NT2/D1 (cell line): ENCODE measurements at regions not wholly inside any gene's neighbourhood (a gene's known extent, or its start where the extent isn't known, plus 50 kb on each side); places are given as distances from the start of the nearest gene placed in this dataset.

Source experiments
- DNase-seq: peaks from one replicate; pipeline ENCODE4 v3.0.0-alpha.2; 2011; ENCODE audit warnings: low read depth, low spot score
- H3K27me3 ChIP-seq: 2 replicates; pipeline ENCODE4 v1.6.0; 2011; ENCODE audit warnings: mild to moderate bottlenecking; ENCODE audit not compliant: insufficient read length, insufficient read depth
- H3K36me3 ChIP-seq: 2 replicates; pipeline ENCODE4 v1.6.1; 2011; ENCODE audit warnings: mild to moderate bottlenecking, low read length, mixed read lengths; ENCODE audit not compliant: insufficient read depth, insufficient read length
- H3K4me1 ChIP-seq: 2 replicates; pipeline ENCODE4 v1.5.1; 2011; ENCODE audit not compliant: insufficient read depth, insufficient read length
- H3K4me3 ChIP-seq: 2 replicates; pipeline ENCODE4 v1.5.1; 2011; ENCODE audit warnings: low read depth; ENCODE audit not compliant: insufficient read length
- H3K9ac ChIP-seq: 2 replicates; pipeline ENCODE4 v1.6.0; 2011; ENCODE audit warnings: low read depth; ENCODE audit not compliant: insufficient read length
- H3K9me3 ChIP-seq: 2 replicates; pipeline ENCODE4 v1.5.1; 2011; ENCODE audit warnings: mild to moderate bottlenecking, low read length; ENCODE audit not compliant: insufficient read depth
- SUZ12 ChIP-seq: IDR thresholded peaks from 2 replicates; pipeline ENCODE4 v1.6.1; 2011; ENCODE audit not compliant: insufficient read length, insufficient read depth; ENCODE audit errors: extremely low read depth
- YY1 ChIP-seq: IDR thresholded peaks from 2 replicates; pipeline ENCODE4 v1.6.1; 2011; ENCODE audit not compliant: insufficient read length, insufficient read depth
- ZNF274 ChIP-seq: IDR thresholded peaks from 2 replicates; pipeline ENCODE4 v1.6.1; 2011; ENCODE audit warnings: mild to moderate bottlenecking, low read depth, low read length

DNA sequence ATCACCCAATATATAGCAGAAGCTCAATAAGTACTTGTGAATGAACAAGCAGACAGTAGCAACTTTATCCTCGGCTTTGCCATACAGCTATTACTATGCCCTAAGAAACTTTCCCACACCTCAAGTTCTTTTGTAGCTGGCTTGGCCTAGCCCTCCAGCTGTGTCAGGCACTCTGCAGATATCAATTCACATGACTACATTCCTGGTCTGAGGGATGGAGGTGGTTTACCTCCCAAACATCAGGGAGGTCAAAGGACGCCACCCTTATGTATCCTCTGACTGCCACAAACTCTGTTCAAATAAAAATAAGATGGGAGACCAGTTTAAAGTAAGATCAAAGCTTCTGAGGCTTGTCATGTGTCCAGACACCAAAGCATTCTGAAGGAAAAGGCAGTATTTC, 416.3 kb downstream of the PIK3R1 start:
- Histone ChIP-seq H3K9me3 (no peaks in the 10 kb centered on the region), H3K4me3 (no peak overlapping the region), H3K27me3 (no peaks in the 10 kb centered on the region), H3K36me3 (no peaks in the 10 kb centered on the region), H3K9ac (no peak overlapping the region), H3K4me1 (no peaks in the 10 kb centered on the region)
- no peak for TF ChIP-seq YY1
- no peak for DNase-seq

DNA sequence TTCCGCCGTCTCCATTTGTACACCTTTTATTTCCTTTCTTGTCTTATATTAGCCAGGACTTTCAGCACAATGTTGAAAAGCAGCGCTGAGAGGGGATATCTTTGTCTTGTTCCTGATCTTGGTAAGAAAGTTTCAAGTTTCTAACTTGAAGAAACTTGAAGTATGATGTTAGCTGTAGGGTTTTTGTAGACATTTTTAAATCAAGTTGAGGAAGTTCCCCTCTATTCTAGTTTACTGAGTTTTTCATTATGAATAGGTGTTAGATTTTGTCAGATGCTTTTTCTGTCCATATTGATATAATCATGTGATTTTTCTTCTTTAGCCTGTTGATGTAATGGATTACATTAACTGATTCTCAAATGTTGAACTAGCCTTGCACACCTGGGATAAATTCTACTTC, 425.7 kb downstream of the PIK3R1 start:
- Histone ChIP-seq H3K36me3 (no peaks in the 10 kb centered on the region), H3K4me3 (no peak overlapping the region), H3K9me3 (no peaks in the 10 kb centered on the region), H3K4me1 (no peaks in the 10 kb centered on the region), H3K9ac (no peak overlapping the region), H3K27me3 (no peaks in the 10 kb centered on the region)
- TF ChIP-seq ZNF274, result no peak
- TF ChIP-seq SUZ12, result no peak
- no peak for TF ChIP-seq YY1
- DNase-seq, result no peak

DNA sequence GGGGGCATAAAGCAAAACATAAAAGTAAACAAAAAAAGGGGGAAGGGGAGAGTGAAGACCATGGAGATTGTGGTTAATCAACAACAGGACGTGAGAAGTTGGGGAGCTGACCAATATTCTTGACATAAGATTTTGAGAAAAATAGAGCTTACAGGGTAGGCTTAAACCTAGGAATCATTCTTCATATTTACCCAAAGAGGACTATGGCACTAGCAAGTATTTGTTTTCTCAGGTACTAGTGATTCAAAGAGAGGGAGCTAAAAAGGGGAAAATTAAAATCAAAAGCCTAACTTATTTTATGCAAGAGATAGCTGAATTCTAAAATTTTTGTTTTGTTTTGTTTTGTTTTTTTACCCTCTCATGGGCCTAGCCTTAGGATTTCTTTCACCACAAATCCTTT, 427.5 kb downstream of the PIK3R1 start:
- no peaks in the 10 kb centered on the region for H3K36me3 ChIP-seq
- no peak overlapping the region for H3K4me3 ChIP-seq
- H3K9ac ChIP-seq, result no peak overlapping the region
- no peaks in the 10 kb centered on the region for H3K4me1 ChIP-seq
- H3K27me3 ChIP-seq, result no peaks in the 10 kb centered on the region
- DNase-seq, result no peak
- H3K9me3 ChIP-seq, result no peaks in the 10 kb centered on the region
- TF ChIP-seq YY1, result no peak
- TF ChIP-seq SUZ12, result no peak
- no peak for TF ChIP-seq ZNF274

DNA sequence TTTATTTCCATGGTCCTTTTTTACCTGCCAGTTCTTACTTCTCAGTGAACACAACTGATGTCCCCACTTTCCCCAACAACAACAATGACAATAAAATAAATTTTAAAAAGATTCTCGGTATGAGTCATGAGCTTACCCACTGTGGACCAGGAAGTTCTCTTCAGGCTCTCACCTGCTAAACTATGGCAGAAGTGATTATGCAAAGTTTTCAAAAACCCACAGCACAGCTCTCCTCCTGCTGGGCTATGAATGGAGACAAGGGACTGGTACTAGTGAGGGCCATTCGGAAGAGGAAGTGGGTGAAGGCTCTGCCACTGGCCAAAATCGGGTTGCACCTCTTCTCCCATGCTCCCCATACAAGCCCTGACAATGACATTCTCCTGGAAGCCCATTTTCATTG, 429.4 kb downstream of the PIK3R1 start:
- DNase-seq, result no peak
- Histone ChIP-seq H3K9ac (no peak overlapping the region), H3K9me3 (no peaks in the 10 kb centered on the region), H3K36me3 (no peaks in the 10 kb centered on the region), H3K4me3 (no peak overlapping the region), H3K27me3 (no peaks in the 10 kb centered on the region), H3K4me1 (no peaks in the 10 kb centered on the region)
- no peak for TF ChIP-seq YY1
- TF ChIP-seq SUZ12, result no peak
- TF ChIP-seq ZNF274, result no peak

DNA sequence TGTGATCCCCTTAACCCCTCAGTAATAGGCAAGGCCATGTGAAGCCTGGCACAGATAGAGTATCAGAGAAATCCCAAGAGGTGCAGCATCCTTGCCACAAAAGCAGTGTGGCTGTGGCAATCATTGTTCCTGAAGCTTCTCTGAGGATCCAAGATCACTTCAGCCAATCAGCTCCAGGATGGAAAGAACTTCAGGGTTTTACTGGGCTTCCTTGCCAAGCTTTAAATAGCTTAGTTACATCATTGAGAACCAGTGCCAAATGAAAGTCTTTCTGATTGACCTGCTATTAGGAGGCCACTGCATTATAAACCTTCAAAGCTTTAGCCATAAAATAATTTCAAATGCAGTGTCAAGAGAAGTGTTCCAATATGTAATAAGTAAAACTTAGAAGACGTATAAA, 430.6 kb downstream of the PIK3R1 start:
- Histone ChIP-seq H3K9ac (no peak overlapping the region), H3K4me1 (no peaks in the 10 kb centered on the region), H3K4me3 (no peak overlapping the region), H3K9me3 (no peaks in the 10 kb centered on the region), H3K36me3 (no peaks in the 10 kb centered on the region), H3K27me3 (no peaks in the 10 kb centered on the region)
- TF ChIP-seq SUZ12 (no peak), ZNF274 (no peak), YY1 (no peak)
- no peak for DNase-seq

DNA sequence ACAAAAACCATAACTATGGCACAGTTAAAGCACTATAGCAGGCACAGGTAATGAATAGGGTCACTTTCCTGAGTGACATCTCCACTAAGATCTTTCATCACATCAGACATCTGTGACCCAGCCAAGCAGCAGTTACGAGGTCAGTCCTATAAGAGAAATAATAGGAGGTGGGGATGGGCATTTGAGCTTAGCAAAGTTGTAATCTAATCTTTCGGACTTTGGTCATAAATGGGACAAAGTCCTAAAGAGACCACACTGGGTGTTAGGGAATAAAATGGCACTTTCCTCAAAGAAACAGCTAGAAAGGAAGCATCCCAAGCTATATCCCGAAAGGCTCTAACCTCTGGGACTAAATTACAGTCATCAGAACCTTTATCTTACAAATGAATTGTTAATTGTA, 432.2 kb downstream of the PIK3R1 start:
- no peak for DNase-seq
- no peaks in the 10 kb centered on the region for H3K9me3 ChIP-seq
- no peak overlapping the region for H3K4me3 ChIP-seq
- no peaks in the 10 kb centered on the region for H3K36me3 ChIP-seq
- no peaks in the 10 kb centered on the region for H3K4me1 ChIP-seq
- no peak overlapping the region for H3K9ac ChIP-seq
- H3K27me3 ChIP-seq, result no peaks in the 10 kb centered on the region
- TF ChIP-seq YY1 (no peak), SUZ12 (no peak), ZNF274 (no peak)

DNA sequence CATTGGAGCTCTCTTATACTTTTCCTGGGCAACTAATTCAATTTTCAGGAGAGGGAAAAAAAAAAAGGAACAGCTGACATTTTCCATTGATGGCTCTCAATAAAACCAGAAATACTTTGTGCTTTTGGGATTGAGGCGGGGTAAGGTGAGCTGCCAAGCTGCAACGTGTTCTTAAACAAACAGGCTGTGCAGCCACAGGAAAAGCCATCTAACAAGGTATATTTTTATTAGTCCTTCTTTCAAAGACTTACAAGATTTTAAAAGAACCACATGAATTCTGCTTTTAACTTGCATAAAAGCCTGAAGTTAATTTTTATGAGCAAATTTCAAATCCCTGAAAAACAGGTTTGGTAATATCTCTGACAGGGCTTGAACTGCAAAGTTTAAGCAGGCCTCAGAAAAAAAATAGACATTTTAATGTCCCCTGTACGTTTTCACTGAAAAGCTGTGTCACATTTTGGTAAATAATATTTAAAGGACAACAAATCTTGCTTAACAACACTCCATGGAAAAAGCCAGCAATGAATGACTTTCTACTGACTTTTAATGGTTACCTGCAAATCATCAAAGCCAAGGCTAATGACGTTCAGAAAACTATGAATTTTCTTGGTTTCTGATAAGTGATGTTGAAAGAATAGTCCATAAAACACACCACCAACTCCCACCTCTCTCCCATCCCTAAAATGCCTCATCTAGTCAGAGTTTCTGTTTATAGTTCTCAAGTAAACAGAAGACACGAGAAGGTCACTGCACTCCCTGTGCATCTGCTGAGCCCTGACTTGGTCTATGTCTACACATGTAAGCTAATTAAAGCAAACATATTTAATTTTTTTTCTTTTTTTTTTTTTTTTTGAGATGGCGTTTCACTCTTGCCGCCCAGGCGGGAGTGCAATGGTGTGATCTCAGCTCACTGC, 433.6 kb downstream of the PIK3R1 start:
- no peak overlapping the region for H3K4me3 ChIP-seq
- no peak for DNase-seq
- no peaks in the 10 kb centered on the region for H3K36me3 ChIP-seq
- H3K4me1 ChIP-seq, result no peaks in the 10 kb centered on the region
- no peak overlapping the region for H3K9ac ChIP-seq
- no peaks in the 10 kb centered on the region for H3K27me3 ChIP-seq
- no peaks in the 10 kb centered on the region for H3K9me3 ChIP-seq
- no peak for TF ChIP-seq YY1
- TF ChIP-seq SUZ12, result no peak
- no peak for TF ChIP-seq ZNF274
